HG03064 (cell line): ENCODE measurements at regions not wholly inside any gene's neighbourhood (a gene's known extent, or its start where the extent isn't known, plus 50 kb on each side); places are given as distances from the start of the nearest gene placed in this dataset.

Experiments used
- ATAC-seq: cut with Tn5 transposase; IDR thresholded peaks from one replicate; pipeline ENCODE4 v1.9.1; 2021; ENCODE audit warnings: low read depth; ENCODE audit not compliant: unreplicated experiment

GRCh38 chr6:92195796-92196195, 1223.6 kb downstream of the EPHA7 start:
- ATAC-seq: no peak

- ATAC-seq: no peak
These were observed 1231.3 kb downstream of the EPHA7 start for GRCh38 chr6:92188016-92188415.

GRCh38 chr6:92184933-92185332, 1234.4 kb downstream of the EPHA7 start:
- no peak for ATAC-seq

- no peak for ATAC-seq
These were observed 1238.0 kb downstream of the EPHA7 start for GRCh38 chr6:92181347-92181746.

- ATAC-seq: no peak
These were observed 1239.3 kb downstream of the EPHA7 start for GRCh38 chr6:92180090-92180489.

- no peak for ATAC-seq
These were observed 1242.7 kb downstream of the EPHA7 start for GRCh38 chr6:92176666-92177065.

GRCh38 chr6:92174398-92175073, 1244.8 kb downstream of the EPHA7 start:
- ATAC-seq: no peak

- no peak for ATAC-seq
These were observed 1249.9 kb downstream of the EPHA7 start for GRCh38 chr6:92169506-92169905.

- ATAC-seq: no peak
These were observed 1252.7 kb downstream of the EPHA7 start for GRCh38 chr6:92166666-92167065.

- ATAC-seq: no peak
These were observed 1257.4 kb downstream of the EPHA7 start for GRCh38 chr6:92161953-92162352.

- no peak for ATAC-seq
These were observed 1259.1 kb downstream of the EPHA7 start for GRCh38 chr6:92160226-92160625.

- no peak for ATAC-seq
These were observed 1260.3 kb downstream of the EPHA7 start for GRCh38 chr6:92159046-92159445.

- no peak for ATAC-seq
These were observed 1268.8 kb downstream of the EPHA7 start for GRCh38 chr6:92150553-92150952.

GRCh38 chr6:92147246-92147645, 1272.1 kb downstream of the EPHA7 start:
- no peak for ATAC-seq

GRCh38 chr6:92139601-92140000, 1279.8 kb downstream of the EPHA7 start:
- no peak for ATAC-seq

- ATAC-seq: no peak
These were observed 1286.4 kb downstream of the EPHA7 start for GRCh38 chr6:92132957-92133356.

GRCh38 chr6:92132457-92132856, 1286.9 kb downstream of the EPHA7 start:
- ATAC-seq: no peak

GRCh38 chr6:92130944-92131343, 1288.4 kb downstream of the EPHA7 start:
- ATAC-seq: no peak

GRCh38 chr6:92126983-92127382, 1292.4 kb downstream of the EPHA7 start:
- ATAC-seq: no peak

- ATAC-seq: no peak
These were observed 1293.3 kb downstream of the EPHA7 start for GRCh38 chr6:92126088-92126487.

GRCh38 chr6:92125681-92126080, 1293.7 kb downstream of the EPHA7 start:
- ATAC-seq: no peak

GRCh38 chr6:92124200-92124651, 1295.1 kb downstream of the EPHA7 start:
- ATAC-seq: no peak

GRCh38 chr6:92122746-92123145, 1296.6 kb downstream of the EPHA7 start:
- no peak for ATAC-seq
